Stimulated activated effector memory CD8-positive, alpha-beta T cell treated with anti-CD3 and anti-CD28 coated beads, Interleukin-12 subunit alpha, Interleukin-12 subunit beta, amount 100 ng/mL, for 72 hours (primary cell): ENCODE measurements at regions not wholly inside any gene's neighbourhood (a gene's known extent, or its start where the extent isn't known, plus 50 kb on each side); places are given as distances from the start of the nearest gene placed in this dataset.
"Not testable (repeated sequence)": the region's sequence is repeated elsewhere in the genome, so short reads cannot be mapped to it uniquely, and the experiment has no call there.

ENCODE experiments used
- ATAC-seq: fragments of 150-1000 bp; cut with Tn5 transposase; 2 replicates; pipeline ENCODE4 v1.10.0; 2021
- DNase-seq, 2 donors: peaks; one replicate each; pipeline ENCODE4 v3.0.0; 2021 to 2022; ENCODE audit warnings: low spot score in 2 of 2
- H3K27ac Mint-ChIP-seq: one replicate; pipeline ENCODE4 v1.8.0; 2022; ENCODE audit warnings: mild to moderate bottlenecking, mixed read lengths
- H3K36me3 Mint-ChIP-seq: one replicate; pipeline ENCODE4 v1.8.0; 2022; ENCODE audit warnings: mild to moderate bottlenecking, mixed read lengths
- H3K4me1 Mint-ChIP-seq: one replicate; pipeline ENCODE4 v1.8.0; 2022; ENCODE audit warnings: mixed read lengths
- H3K4me3 Mint-ChIP-seq: one replicate; pipeline ENCODE4 v1.8.0; 2022; ENCODE audit warnings: mild to moderate bottlenecking, mixed read lengths
- H3K9me3 Mint-ChIP-seq: one replicate; pipeline ENCODE4 v1.8.0; 2022; ENCODE audit warnings: mixed read lengths

DNA sequence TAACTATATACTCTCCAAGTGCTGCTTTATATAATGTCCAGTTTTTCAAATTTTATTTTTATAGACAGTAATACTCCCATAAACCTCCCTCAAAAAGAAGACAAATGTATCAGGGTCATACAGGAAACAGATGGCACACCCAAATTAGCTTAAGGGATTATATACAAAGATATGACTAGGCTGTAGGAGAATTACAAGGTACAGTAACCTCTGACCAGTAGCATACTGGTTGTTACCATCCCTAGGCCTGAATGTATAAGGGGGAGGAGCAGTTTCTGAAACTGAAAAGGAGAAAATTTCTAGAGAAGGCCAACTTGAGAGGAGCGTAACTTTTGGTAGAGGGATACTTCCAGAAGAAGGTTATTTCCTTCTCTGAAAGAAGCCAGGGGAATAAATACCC lies 122.6 kb upstream of the NBPF19 start:
- not testable (repeated sequence) for H3K36me3 Mint-ChIP-seq, H3K4me3 Mint-ChIP-seq, H3K27ac Mint-ChIP-seq, H3K9me3 Mint-ChIP-seq, ATAC-seq, H3K4me1 Mint-ChIP-seq, DNase-seq

GRCh38 chr1:149354579-149354978 lies 120.3 kb upstream of the NBPF19 start:
- H3K4me3 Mint-ChIP-seq, H3K36me3 Mint-ChIP-seq, H3K4me1 Mint-ChIP-seq, H3K27ac Mint-ChIP-seq, H3K9me3 Mint-ChIP-seq, DNase-seq, ATAC-seq: not testable (repeated sequence)

- H3K36me3 Mint-ChIP-seq, H3K9me3 Mint-ChIP-seq, H3K4me3 Mint-ChIP-seq, ATAC-seq, DNase-seq, H3K4me1 Mint-ChIP-seq, H3K27ac Mint-ChIP-seq: not testable (repeated sequence)
Measured at GRCh38 chr1:149355748-149356147, 119.1 kb upstream of the NBPF19 start.

- ATAC-seq, H3K9me3 Mint-ChIP-seq, DNase-seq, H3K4me1 Mint-ChIP-seq, H3K27ac Mint-ChIP-seq, H3K4me3 Mint-ChIP-seq, H3K36me3 Mint-ChIP-seq: not testable (repeated sequence)
Measured at GRCh38 chr1:149356152-149356551, 118.7 kb upstream of the NBPF19 start.

DNA sequence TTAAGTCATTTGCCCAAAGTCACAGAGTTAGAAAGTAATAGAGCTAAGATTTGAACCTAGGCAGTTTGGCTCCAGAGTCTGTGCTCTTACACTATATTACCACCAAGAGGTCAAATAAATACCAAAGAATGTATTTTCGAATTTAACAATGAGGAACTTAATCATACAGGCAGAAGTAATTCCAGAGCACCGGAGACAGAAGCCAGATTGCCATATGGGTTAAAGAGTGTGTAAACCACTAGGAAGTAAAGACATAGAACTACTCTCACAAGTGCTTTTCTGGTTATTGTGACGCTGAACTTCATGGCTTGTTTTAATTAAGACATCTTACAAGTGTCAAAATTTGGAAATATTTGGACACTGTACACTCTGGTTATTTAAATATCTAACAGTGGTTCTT lies 114.5 kb upstream of the NBPF19 start:
- not testable (repeated sequence) for H3K36me3 Mint-ChIP-seq, H3K4me3 Mint-ChIP-seq, H3K9me3 Mint-ChIP-seq, DNase-seq, ATAC-seq, H3K27ac Mint-ChIP-seq, H3K4me1 Mint-ChIP-seq

DNA sequence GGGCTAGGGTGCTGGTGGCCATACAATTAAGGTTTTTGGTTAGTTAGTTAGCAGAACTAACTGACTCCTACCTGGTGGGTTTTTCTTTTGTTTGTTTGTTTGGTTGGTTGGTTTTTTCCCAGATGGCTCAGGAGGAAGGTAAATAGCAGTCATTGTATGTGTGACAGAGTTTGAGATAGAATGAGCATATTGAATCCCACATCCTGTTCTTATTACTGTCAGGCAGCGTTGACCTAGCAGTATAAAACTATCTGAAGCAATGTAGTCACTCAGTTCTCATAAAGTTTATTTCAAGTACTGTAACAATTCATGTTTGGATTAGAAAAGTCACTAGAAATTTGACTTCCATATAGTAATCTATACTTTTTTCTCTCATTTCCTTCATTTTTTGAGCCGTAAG lies 113.5 kb upstream of the NBPF19 start:
- not testable (repeated sequence) for DNase-seq, H3K36me3 Mint-ChIP-seq, H3K4me3 Mint-ChIP-seq, H3K9me3 Mint-ChIP-seq, H3K4me1 Mint-ChIP-seq, H3K27ac Mint-ChIP-seq
- ATAC-seq: peak; percentile 69

DNA sequence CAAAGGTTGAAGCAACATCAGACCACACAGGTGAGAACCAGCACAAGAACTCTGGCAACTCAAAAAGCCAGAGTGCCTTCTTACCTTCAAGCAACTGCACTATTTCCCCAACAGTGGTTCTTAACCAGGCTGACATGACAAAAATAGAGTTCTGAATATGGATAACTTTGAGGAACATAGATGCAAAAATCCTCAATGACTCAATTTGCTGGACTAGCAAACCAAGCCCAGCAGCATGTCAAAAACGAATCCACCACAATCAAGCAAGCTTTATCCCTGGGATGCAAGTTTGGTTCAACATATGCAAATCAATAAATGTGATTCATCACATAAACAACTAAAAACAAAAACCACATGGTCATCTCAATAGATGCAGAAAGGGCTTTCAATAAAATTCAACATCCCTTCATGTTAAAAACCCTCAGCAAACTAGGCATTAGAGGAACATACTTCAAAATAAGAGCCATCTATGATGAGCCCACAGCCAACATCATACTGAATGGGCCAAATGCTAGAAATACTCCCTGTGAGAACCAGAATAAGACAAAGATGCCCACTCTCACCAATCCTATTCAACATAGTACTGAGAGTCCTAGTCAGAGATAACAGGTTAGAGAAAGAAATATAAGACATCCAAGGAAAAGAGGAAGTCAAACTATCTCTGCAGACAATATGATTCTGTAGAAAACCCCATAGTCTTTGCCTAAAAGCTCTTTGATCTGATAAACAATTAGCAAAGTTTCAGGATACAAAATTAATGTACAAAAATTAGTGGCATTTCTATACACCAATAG lies 110.5 kb upstream of the NBPF19 start:
- H3K27ac Mint-ChIP-seq, DNase-seq, H3K9me3 Mint-ChIP-seq, H3K4me1 Mint-ChIP-seq, H3K36me3 Mint-ChIP-seq, ATAC-seq, H3K4me3 Mint-ChIP-seq: not testable (repeated sequence)

DNA sequence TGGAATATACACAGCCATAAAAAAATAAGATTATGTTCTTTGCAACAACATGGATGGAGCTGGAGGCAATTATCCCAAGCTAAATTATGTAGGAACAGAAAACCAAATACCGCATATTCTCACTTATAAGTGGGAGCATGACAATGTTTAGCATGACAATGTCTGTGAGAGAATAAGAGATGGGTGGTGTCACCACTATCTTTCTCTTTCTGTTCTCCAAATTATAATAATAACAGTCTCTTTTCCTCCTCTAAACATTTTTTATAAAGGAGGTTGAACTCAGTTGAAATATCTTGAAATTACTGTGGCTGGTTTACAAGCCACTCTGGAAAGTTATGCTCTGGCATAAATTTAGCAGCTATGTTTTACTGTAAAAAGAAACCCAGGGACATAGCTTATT lies 108.4 kb upstream of the NBPF19 start:
- ATAC-seq, DNase-seq, H3K9me3 Mint-ChIP-seq, H3K27ac Mint-ChIP-seq, H3K36me3 Mint-ChIP-seq, H3K4me3 Mint-ChIP-seq, H3K4me1 Mint-ChIP-seq: not testable (repeated sequence)

- not testable (repeated sequence) for H3K4me3 Mint-ChIP-seq, H3K27ac Mint-ChIP-seq, H3K36me3 Mint-ChIP-seq, DNase-seq, H3K9me3 Mint-ChIP-seq, H3K4me1 Mint-ChIP-seq, ATAC-seq
Measured at GRCh38 chr1:149367472-149368044, 107.3 kb upstream of the NBPF19 start.

DNA sequence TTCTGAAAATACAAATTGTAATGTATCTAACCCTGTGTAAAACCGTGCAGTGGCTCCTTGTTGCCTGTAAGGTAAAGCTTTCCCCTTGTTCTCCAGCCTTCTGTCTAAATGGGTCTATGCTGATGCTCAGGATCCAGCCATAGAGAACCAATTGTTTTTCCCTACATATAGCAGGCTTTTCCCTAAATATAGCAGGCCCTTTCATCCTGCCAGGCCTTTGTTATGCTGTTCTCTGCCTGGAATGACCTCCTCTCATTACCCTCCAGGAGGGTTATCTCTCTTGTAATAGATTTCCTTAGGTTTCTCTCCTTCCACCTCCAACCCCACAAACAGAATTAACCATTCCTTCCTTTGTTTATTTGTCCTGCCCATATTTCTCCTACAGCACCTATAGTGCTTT lies 106.5 kb upstream of the NBPF19 start:
- not testable (repeated sequence) for H3K36me3 Mint-ChIP-seq

GRCh38 chr1:149369081-149369480 lies 105.8 kb upstream of the NBPF19 start:
- H3K27ac Mint-ChIP-seq: not testable (repeated sequence)

More for the DNA sequence above, 106.5 kb upstream of the NBPF19 start:
- DNase-seq, H3K4me3 Mint-ChIP-seq, ATAC-seq, H3K9me3 Mint-ChIP-seq, H3K27ac Mint-ChIP-seq, H3K4me1 Mint-ChIP-seq: not testable (repeated sequence)

DNA sequence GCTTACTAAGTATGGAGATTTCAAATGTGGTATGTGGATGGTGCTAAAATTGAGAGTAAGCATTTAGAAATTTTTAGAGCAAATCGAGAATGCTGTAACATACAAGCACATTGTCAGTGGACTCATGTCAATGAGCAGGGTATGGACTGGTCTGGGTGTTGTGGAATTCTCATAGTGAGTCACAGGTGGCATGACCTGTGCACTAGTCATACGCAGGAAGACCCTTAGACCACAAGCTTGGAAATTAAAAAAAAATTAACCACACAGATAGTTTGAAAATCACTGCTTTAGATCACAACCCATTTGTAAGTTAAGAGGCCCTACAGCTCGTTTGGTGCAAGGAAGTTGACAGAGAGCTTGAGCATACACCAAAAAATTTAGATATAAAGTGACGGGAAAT lies 102.9 kb upstream of the NBPF19 start:
- peak; percentile 97 for ATAC-seq
- H3K27ac Mint-ChIP-seq, H3K36me3 Mint-ChIP-seq, H3K9me3 Mint-ChIP-seq, H3K4me3 Mint-ChIP-seq, DNase-seq, H3K4me1 Mint-ChIP-seq: not testable (repeated sequence)

More at GRCh38 chr1:149369081-149369480, 105.8 kb upstream of the NBPF19 start:
- not testable (repeated sequence) for H3K9me3 Mint-ChIP-seq, H3K4me1 Mint-ChIP-seq, H3K4me3 Mint-ChIP-seq, H3K36me3 Mint-ChIP-seq, DNase-seq, ATAC-seq

GRCh38 chr1:149378462-149378861 lies 96.4 kb upstream of the NBPF19 start:
- H3K9me3 Mint-ChIP-seq, H3K4me3 Mint-ChIP-seq, H3K4me1 Mint-ChIP-seq, DNase-seq, H3K36me3 Mint-ChIP-seq, H3K27ac Mint-ChIP-seq, ATAC-seq: not testable (repeated sequence)

DNA sequence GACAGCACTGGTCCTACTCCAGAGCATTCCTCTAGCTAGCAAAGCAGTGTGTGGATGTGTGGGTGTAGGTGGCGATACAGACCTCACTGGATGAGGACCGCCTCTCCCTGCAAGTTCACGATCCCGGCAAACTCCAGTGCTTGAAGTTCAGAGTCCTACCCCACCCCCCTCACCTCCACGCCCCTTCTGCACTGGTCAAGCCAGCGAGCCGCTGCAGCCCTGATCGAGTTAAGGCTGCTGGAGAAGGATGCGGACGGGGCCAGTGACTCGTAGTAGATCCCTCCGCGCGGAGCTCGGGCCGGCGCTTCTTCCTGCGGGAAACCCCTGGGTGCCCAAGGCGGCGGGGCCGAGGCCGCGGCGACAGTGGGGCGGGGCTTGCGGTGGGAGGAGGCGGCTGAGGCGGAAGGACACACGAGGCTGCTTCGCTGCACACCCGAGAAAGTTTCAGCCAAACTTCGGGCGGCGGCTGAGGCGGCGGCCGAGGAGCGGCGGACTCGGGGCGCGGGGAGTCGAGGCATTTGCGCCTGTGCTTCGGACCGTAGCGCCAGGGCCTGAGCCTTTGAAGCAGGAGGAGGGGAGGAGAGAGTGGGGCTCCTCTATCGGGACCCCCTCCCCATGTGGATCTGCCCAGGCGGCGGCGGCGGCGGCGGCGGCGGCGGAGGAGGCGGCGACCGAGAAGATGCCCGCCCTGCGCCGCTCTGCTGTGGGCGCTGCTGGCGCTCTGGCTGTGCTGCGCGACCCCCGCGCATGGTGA lies 84.5 kb upstream of the NBPF19 start:
- H3K9me3 Mint-ChIP-seq, H3K36me3 Mint-ChIP-seq, H3K4me1 Mint-ChIP-seq: not testable (repeated sequence)
- peak overlapping the region; percentile 32 for H3K27ac Mint-ChIP-seq
- H3K4me3 Mint-ChIP-seq: peak overlapping the region; percentile 68
- peak; percentile 87 for ATAC-seq
- peak; percentile 51 to 84 for DNase-seq

GRCh38 chr1:149390931-149391330 lies 83.9 kb upstream of the NBPF19 start:
- H3K36me3 Mint-ChIP-seq, H3K4me1 Mint-ChIP-seq, DNase-seq, H3K9me3 Mint-ChIP-seq, H3K27ac Mint-ChIP-seq: not testable (repeated sequence)
- H3K4me3 Mint-ChIP-seq: peak overlapping the region; percentile 68
- ATAC-seq: peak; percentile 40

DNA sequence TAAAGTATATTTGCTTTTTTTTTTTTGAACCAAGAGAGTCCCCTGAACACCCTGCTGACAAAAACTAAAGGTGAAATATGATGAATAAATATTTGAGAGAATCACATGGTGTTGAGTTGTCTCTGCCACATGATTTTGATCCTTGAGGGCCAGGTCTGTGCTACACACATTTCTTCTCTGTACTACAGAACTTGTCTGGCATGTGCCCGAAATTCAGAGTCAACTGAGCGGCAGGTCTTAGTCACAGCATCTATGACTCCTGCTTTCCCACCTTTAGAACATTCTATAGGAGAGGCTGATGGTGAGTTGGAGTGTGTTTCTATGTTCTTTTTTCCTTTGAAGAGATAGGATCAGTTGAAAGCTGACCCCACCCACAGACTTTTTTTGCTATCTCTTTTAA lies 79.0 kb upstream of the NBPF19 start:
- not testable (repeated sequence) for DNase-seq, H3K9me3 Mint-ChIP-seq, H3K4me3 Mint-ChIP-seq, H3K4me1 Mint-ChIP-seq, ATAC-seq, H3K36me3 Mint-ChIP-seq, H3K27ac Mint-ChIP-seq
